GM23248 (cell line): ENCODE measurements at regions not wholly inside any gene's neighbourhood (a gene's known extent, or its start where the extent isn't known, plus 50 kb on each side); places are given as distances from the start of the nearest gene placed in this dataset.

Experiments
- EZH2 ChIP-seq: fragments of 200-600 bp; sonication (generic); IDR thresholded peaks from 2 replicates; pipeline ENCODE4 v1.6.1; 2018; ENCODE audit warnings: antibody characterized with exemption, mild to moderate bottlenecking; ENCODE audit not compliant: insufficient read depth, poor library complexity, severe bottlenecking
- EZH2phosphoT487 ChIP-seq: fragments of 200-600 bp; sonication (generic); IDR thresholded peaks from 2 replicates; pipeline ENCODE4 v1.6.1; 2018; ENCODE audit warnings: antibody characterized with exemption, moderate library complexity, mild to moderate bottlenecking, low read depth; ENCODE audit not compliant: insufficient read depth

DNA sequence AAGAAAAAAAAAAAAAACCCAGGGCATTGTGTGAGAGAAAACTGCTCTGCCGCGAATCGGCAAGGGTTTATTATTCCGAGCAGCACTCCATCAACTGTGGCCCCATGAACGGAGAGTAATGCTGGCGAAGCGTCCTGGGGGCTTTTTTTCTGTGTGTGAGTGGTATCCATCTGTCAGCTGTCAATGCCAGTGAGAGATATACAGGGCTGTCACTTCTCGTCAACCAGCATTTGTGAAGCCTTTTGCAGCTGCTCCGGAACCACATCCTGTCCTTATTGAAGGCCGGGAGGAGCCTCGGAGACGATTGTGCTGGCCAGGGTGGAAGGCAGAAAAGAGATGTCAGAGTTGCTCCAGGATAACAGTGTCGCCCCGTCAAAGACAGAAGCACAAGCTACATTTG, 356.9 kb upstream of the SMIM21 start:
- TF ChIP-seq EZH2phosphoT487, result no peak
- no peak for TF ChIP-seq EZH2
